HL-60 (cell line): ENCODE measurements at regions not wholly inside any gene's neighbourhood (a gene's known extent, or its start where the extent isn't known, plus 50 kb on each side); places are given as distances from the start of the nearest gene placed in this dataset.

Experiments used
- DNase-seq, 2 experiments: peaks; one replicate each; pipeline ENCODE4 v3.0.0-alpha.2; 2010 to 2020; ENCODE audit warnings: low read depth in 1 of 2, low spot score in 1 of 2
- H3K27ac ChIP-seq: fragments of 250-450 bp; sonication (Bioruptor Pico); replicated peaks from 2 replicates; pipeline ENCODE4 v1.5.1; 2020; ENCODE audit warnings: mild to moderate bottlenecking, moderate library complexity
- H3K27me3 ChIP-seq: fragments of 250-450 bp; sonication (Bioruptor Pico); 2 replicates; pipeline ENCODE4 v1.5.1; 2021; ENCODE audit warnings: mild to moderate bottlenecking, moderate library complexity; ENCODE audit not compliant: insufficient read depth, poor library complexity, severe bottlenecking
- H3K4me3 ChIP-seq: replicated peaks from 2 replicates; pipeline ENCODE4 v1.5.1; 2011; ENCODE audit warnings: mild to moderate bottlenecking, control low read depth, low read length; ENCODE audit not compliant: insufficient read depth
- CTCF ChIP-seq: IDR thresholded peaks from one replicate; pipeline ENCODE4 v1.5.1; 2011; ENCODE audit warnings: low read length, control low read depth, inconsistent platforms; ENCODE audit not compliant: insufficient read depth
- GABPA ChIP-seq: IDR thresholded peaks from 2 replicates; pipeline ENCODE4 v1.6.1; 2012; ENCODE audit warnings: low read depth
- POLR2AphosphoS5 ChIP-seq: IDR thresholded peaks from 2 replicates; pipeline ENCODE4 v1.6.1; 2012; ENCODE audit warnings: low read depth
- REST ChIP-seq: IDR thresholded peaks from 2 replicates; pipeline ENCODE4 v1.6.1; 2012; ENCODE audit warnings: low read depth; ENCODE audit not compliant: insufficient replicate concordance
- SPI1 ChIP-seq: IDR thresholded peaks from 2 replicates; pipeline ENCODE4 v1.6.1; 2012; ENCODE audit warnings: low read depth, mild to moderate bottlenecking, borderline replicate concordance

- no peak for DNase-seq
- Histone ChIP-seq H3K27ac (no peak overlapping the region), H3K4me3 (no peak overlapping the region), H3K27me3 (no peaks in the 10 kb centered on the region)
- no peak for TF ChIP-seq GABPA
- TF ChIP-seq SPI1, result no peak
- TF ChIP-seq POLR2AphosphoS5, result no peak
- TF ChIP-seq REST, result no peak
- no peak for TF ChIP-seq CTCF
Observed at GRCh38 chr5:168234133-168234532, 57.3 kb upstream of the WWC1 start.

DNA sequence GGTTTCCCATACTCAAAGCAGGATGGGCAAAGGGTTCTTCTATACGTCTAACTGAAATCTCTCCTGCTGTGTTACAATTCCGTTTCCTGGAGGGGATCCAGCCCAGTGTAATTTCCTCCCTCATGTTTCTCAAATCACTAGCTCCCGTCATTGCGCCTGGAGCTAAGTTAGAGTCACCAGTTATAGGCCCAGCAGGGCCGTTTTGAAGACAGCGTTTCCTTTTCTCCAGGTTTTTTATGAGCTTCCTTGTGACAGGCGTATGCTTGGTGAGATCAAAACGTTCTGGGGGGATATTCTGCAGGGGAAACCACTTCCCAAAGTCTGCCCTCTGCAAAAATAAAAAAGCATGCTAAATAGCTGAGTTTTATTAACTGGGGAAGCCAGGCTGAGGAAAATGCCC is 53.0 kb upstream of the WWC1 start:
- no peaks in the 10 kb centered on the region for H3K27me3 ChIP-seq
- TF ChIP-seq REST, result no peak
- TF ChIP-seq POLR2AphosphoS5, result no peak
- TF ChIP-seq SPI1, result no peak
- no peak for TF ChIP-seq CTCF
- no peak for TF ChIP-seq GABPA
- no peak overlapping the region for H3K4me3 ChIP-seq
- no peak for DNase-seq
- no peak overlapping the region for H3K27ac ChIP-seq

- TF ChIP-seq REST, result no peak
- TF ChIP-seq CTCF, result no peak
- TF ChIP-seq GABPA, result no peak
- no peak for TF ChIP-seq SPI1
- no peak for TF ChIP-seq POLR2AphosphoS5
- Histone ChIP-seq H3K27me3 (no peaks in the 10 kb centered on the region), H3K27ac (no peak overlapping the region), H3K4me3 (no peak overlapping the region)
- DNase-seq, result no peak
Observed at GRCh38 chr5:168239325-168239724, 52.1 kb upstream of the WWC1 start.
